Heart right ventricle (tissue), 16 donors: ENCODE measurements at regions not wholly inside any gene's neighbourhood (a gene's known extent, or its start where the extent isn't known, plus 50 kb on each side); places are given as distances from the start of the nearest gene placed in this dataset.

ENCODE experiments used
- ATAC-seq, 8 donors: fragments of 200-7000 bp; cut with Tn5 transposase; one replicate each; pipeline ENCODE4 v1.9.1; 2020; ENCODE audit warnings: mild to moderate bottlenecking in 8 of 8, moderate library complexity in 8 of 8, moderate number of reproducible peaks in 1 of 8
- DNase-seq, 2 donors: peaks; one replicate each; pipeline ENCODE4 v3.0.0-alpha.2; 2020
- H3K27ac ChIP-seq, 10 donors: fragments of 200-600 bp; sonication (generic) in 2 of 10; one replicate each; pipeline versions ENCODE4 v1.5.0 to v1.8.0; 2020 to 2022; ENCODE audit warnings: mild to moderate bottlenecking in 3 of 10
- H3K27me3 ChIP-seq, 7 donors: fragments of 200-600 bp; one replicate each; pipeline ENCODE4 v1.8.0; 2021 to 2022; ENCODE audit warnings: mild to moderate bottlenecking in 2 of 7
- H3K36me3 ChIP-seq, 9 donors: fragments of 200-600 bp; sonication (generic) in 1 of 9; one replicate each; pipeline versions ENCODE4 v1.5.0 to v1.8.0; 2020 to 2022; ENCODE audit warnings: mild to moderate bottlenecking in 2 of 9
- H3K4me1 ChIP-seq, 9 donors: fragments of 200-600 bp; sonication (generic) in 1 of 9; one replicate each; pipeline versions ENCODE4 v1.5.0 to v1.8.0; 2020 to 2022; ENCODE audit warnings: mild to moderate bottlenecking in 4 of 9
- H3K4me3 ChIP-seq, 10 donors: fragments of 200-600 bp; sonication (generic) in 2 of 10; one replicate each; pipeline versions ENCODE4 v1.5.0 to v1.8.0; 2020 to 2022; ENCODE audit warnings: mild to moderate bottlenecking in 7 of 10, moderate library complexity in 2 of 10
- H3K9me3 ChIP-seq, 11 donors: fragments of 200-600 bp in 10 of 11; sonication (generic) in 2 of 11; one replicate each; pipeline versions ENCODE4 v1.5.0 to v1.8.0; 2013 to 2022; ENCODE audit warnings: mild to moderate bottlenecking in 2 of 11, control low read depth in 1 of 11, moderate library complexity in 1 of 11
- WGBS, 2 donors: extraction: QIAGEN DNeasy Blood & Tissue Kit; methylation state at CpG; one replicate each; pipeline ENCODE4 v1.1.7; 2013; ENCODE audit warnings: inconsistent platforms in 1 of 2; 5-methylcytosine and 5-hydroxymethylcytosine counted together
- intact Hi-C, 10 donors: fragments of 100-400 bp; cut with DNase I; formaldehyde crosslinking; loops; one replicate each; pipeline versions ENCODE4 v1.11.1 to v1.14.2; 2022
- TF ChIP-seq, protein P1 (sequence below), 9 donors: fragments of 200-600 bp; sonication (generic) in 2 of 9; IDR thresholded peaks; one replicate each; pipeline versions ENCODE4 v1.5.0 to v1.8.0; 2021 to 2022; ENCODE audit warnings: antibody characterized with exemption in 9 of 9, mild to moderate bottlenecking in 5 of 9, moderate library complexity in 1 of 9
- donor health status: Arrhythmogenic right ventricular cardiomyopathy.
- donor health status: ischemic (EF 13 %, LVEDD 7.1; RV severe dilation, severe dysfunction).
- donor health status: healthy with polysubstance abuse.
- donor health status: DM: no; HTN: yes; CAD: no.
- donor health status: DM: no; HTN: no; CAD: no.
- donor health status: ischemic (EF 25% LVEDD 6.9; RV normal size, moderate dysfunction).
- donor health status: ischemic (EF 25% LVEDD 5.7; RV mildly dilated, moderate dysfunction).
- donor health status: healthy.
- donor health status: DM: yes; HTN: yes; CAD: no.
- donor health status: Ischemic cardiomyopathy.
- donor health status: ischemic (EF 35%, LVEDD 5.7; RV mildly dilated, moderate dysfunction).
- donor health status: nonischemic (EF 11% LVEDD 7.7; RV severe dilation, severe dysfunction).
- donor health status: DM: yes; HTN: yes; CAD: no.
- donor health status: PGD.
- donor health status: ischemic (EF 29% LVEDD 5.4; RV normal size, mild dysfunction).
- donor health status: nonischemic (EF 23%, LVEDD 6.1; RV moderate dilation, normal function).

DNA sequence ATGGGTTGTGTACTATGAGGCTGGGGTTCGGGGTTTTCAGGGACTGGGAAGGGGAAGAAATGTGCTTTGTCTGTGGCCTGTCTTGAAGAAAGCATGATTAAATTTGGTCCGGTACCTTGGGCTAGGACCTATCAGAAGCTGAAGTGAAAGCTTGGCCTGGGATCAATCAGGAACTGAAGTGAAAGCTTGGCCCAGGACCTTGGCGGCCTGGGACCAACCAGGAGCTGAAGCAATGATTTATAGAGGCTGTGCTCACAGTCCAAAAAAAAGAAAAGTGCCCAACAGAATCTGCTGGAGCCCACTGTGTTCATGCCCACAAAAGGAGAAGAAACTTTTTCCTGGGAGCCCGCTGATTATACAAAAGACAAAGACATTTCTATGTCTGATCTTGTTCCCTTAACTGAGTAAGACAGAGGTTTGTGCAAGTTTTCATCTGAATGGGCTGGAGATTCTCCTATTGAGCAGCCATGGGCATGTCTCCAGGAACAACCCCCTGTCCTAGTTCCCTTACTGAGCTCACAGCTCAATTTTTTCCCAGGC, 1427.9 kb downstream of the FAM133A start:
- DNase-seq: no peak
- no peaks in the 10 kb centered on the region for H3K27me3 ChIP-seq
- WGBS, 2 donors: 80% methylated on average over 4 of the region's 4 CpGs
- H3K4me1 ChIP-seq: no peaks in the 10 kb centered on the region
- no peak for ATAC-seq
- H3K27ac ChIP-seq: no peak overlapping the region
- intact Hi-C loops: no loop called here
- H3K9me3 ChIP-seq: no peaks in the 10 kb centered on the region
- no peaks in the 10 kb centered on the region for H3K36me3 ChIP-seq
- no peak overlapping the region for H3K4me3 ChIP-seq
- TF ChIP-seq, protein P1, sequence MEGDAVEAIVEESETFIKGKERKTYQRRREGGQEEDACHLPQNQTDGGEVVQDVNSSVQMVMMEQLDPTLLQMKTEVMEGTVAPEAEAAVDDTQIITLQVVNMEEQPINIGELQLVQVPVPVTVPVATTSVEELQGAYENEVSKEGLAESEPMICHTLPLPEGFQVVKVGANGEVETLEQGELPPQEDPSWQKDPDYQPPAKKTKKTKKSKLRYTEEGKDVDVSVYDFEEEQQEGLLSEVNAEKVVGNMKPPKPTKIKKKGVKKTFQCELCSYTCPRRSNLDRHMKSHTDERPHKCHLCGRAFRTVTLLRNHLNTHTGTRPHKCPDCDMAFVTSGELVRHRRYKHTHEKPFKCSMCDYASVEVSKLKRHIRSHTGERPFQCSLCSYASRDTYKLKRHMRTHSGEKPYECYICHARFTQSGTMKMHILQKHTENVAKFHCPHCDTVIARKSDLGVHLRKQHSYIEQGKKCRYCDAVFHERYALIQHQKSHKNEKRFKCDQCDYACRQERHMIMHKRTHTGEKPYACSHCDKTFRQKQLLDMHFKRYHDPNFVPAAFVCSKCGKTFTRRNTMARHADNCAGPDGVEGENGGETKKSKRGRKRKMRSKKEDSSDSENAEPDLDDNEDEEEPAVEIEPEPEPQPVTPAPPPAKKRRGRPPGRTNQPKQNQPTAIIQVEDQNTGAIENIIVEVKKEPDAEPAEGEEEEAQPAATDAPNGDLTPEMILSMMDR (IDR thresholded peaks at IDR 0.05): no peak

GRCh38 chrX:95117556-95117955, 1443.5 kb downstream of the FAM133A start:
- no peak overlapping the region for H3K4me3 ChIP-seq
- H3K9me3 ChIP-seq: peaks cover 0 to 38% (median 0%) of the 10 kb centered on the region in 11 donors
- ATAC-seq (no peak), DNase-seq (no peak)
- intact Hi-C loops: no loop called here
- TF ChIP-seq, protein P1 (IDR thresholded peaks at IDR 0.05): no peak
- H3K27ac ChIP-seq: no peak overlapping the region
- no peaks in the 10 kb centered on the region for H3K27me3 ChIP-seq
- H3K4me1 ChIP-seq: no peaks in the 10 kb centered on the region
- H3K36me3 ChIP-seq: no peaks in the 10 kb centered on the region

- no peaks in the 10 kb centered on the region for H3K27me3 ChIP-seq
- no peak for ATAC-seq
- no peaks in the 10 kb centered on the region for H3K4me1 ChIP-seq
- TF ChIP-seq, protein P1 (IDR thresholded peaks at IDR 0.05): no peak
- WGBS, 2 donors: 62 to 75% methylated on average over 4 of the region's 4 CpGs
- intact Hi-C loops: no loop called here
- no peak overlapping the region for H3K27ac ChIP-seq
- H3K36me3 ChIP-seq: no peaks in the 10 kb centered on the region
- DNase-seq: no peak
- no peak overlapping the region for H3K4me3 ChIP-seq
- H3K9me3 ChIP-seq: peaks cover 0 to 13% (median 0%) of the 10 kb centered on the region in 11 donors
Observed at GRCh38 chrX:95145848-95146490, 1472.0 kb downstream of the FAM133A start.

DNA sequence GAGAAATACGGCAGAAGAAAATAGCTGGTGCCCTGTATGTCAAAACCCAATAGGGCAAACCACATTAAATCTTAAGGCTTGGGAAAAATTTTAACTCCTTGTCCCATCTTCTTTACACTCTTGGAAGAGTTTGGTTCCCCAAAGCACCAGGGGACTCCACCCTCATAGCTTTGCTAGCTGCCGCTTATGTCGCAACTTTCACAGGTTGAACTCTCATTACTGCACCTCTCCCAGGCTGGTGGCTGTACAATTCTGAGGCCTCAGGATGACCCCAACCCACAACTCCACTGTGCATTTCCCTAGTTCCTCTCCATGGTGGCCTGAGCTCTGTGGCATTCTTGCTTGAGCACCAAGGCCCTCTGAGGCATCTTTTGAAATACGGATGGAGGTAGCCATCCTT, 1478.8 kb downstream of the FAM133A start:
- H3K27me3 ChIP-seq: no peaks in the 10 kb centered on the region
- intact Hi-C loops: no loop called here
- H3K4me3 ChIP-seq: no peak overlapping the region
- no peaks in the 10 kb centered on the region for H3K4me1 ChIP-seq
- 88 to 95% methylated on average over 4 of the region's 4 CpGs for WGBS, 2 donors
- H3K27ac ChIP-seq: no peak overlapping the region
- DNase-seq (no peak), ATAC-seq (no peak)
- H3K9me3 ChIP-seq: no peaks in the 10 kb centered on the region
- no peaks in the 10 kb centered on the region for H3K36me3 ChIP-seq
- TF ChIP-seq, protein P1 (IDR thresholded peaks at IDR 0.05): no peak
